ENCODE measurements at regions not wholly inside any gene's neighbourhood (a gene's known extent, or its start where the extent isn't known, plus 50 kb on each side); places are given as distances from the start of the nearest gene placed in this dataset.

- TF ChIP-seq CTCF (IDR thresholded peaks at IDR 0.05; ENCODE audit: low read depth, low read length) (no peak), EZH2phosphoT487 (IDR thresholded peaks at IDR 0.05; ENCODE audit: low read depth) (no peak)
Observed at GRCh38 chr2:166658901-166659300, 164.9 kb upstream of the SCN7A start.

Measured in OCI-LY3 (cell line).